ENCODE measurements at regions not wholly inside any gene's neighbourhood (a gene's known extent, or its start where the extent isn't known, plus 50 kb on each side); places are given as distances from the start of the nearest gene placed in this dataset.
"Not testable (repeated sequence)": the region's sequence is repeated elsewhere in the genome, so short reads cannot be mapped to it uniquely, and the experiment has no call there.

GRCh38 chr15:84094720-84095119 lies 140.9 kb upstream of the GOLGA6L4 start:
- not testable (repeated sequence) for H3K36me3 ChIP-seq (ENCODE audit: control insufficient read depth, insufficient read depth, low read length); H3K4me1 ChIP-seq (ENCODE audit: control insufficient read depth, insufficient read depth, low read length); H3K4me3 ChIP-seq (ENCODE audit: low read length); H3K27ac ChIP-seq (ENCODE audit: low read length); H3K27me3 ChIP-seq (ENCODE audit: control insufficient read depth, insufficient read depth, low read length); DNase-seq; H3K9me3 ChIP-seq (replicated peaks; ENCODE audit: control insufficient read depth, low read depth, low read length)
- no CpG with 5 or more reads among the region's 2 CpGs for WGBS (ENCODE audit: insufficient coverage)

GRCh38 chr15:84097053-84097452 lies 138.5 kb upstream of the GOLGA6L4 start:
- H3K4me1 ChIP-seq (ENCODE audit: control insufficient read depth, insufficient read depth, low read length); DNase-seq; H3K36me3 ChIP-seq (ENCODE audit: control insufficient read depth, insufficient read depth, low read length); H3K4me3 ChIP-seq (ENCODE audit: low read length); H3K27ac ChIP-seq (ENCODE audit: low read length); H3K9me3 ChIP-seq (replicated peaks; ENCODE audit: control insufficient read depth, low read depth, low read length); H3K27me3 ChIP-seq (ENCODE audit: control insufficient read depth, insufficient read depth, low read length): not testable (repeated sequence)
- WGBS (ENCODE audit: insufficient coverage) = 89% methylated on average over 1 of the region's 3 CpGs

- Histone ChIP-seq H3K9me3 (replicated peaks; ENCODE audit: control insufficient read depth, low read depth, low read length) (no peaks in the 10 kb centered on the region), H3K4me3 (ENCODE audit: low read length) (no peak overlapping the region), H3K36me3 (ENCODE audit: control insufficient read depth, insufficient read depth, low read length) (no peaks in the 10 kb centered on the region), H3K27me3 (ENCODE audit: control insufficient read depth, insufficient read depth, low read length) (no peaks in the 10 kb centered on the region), H3K27ac (ENCODE audit: low read length) (no peak overlapping the region), H3K4me1 (ENCODE audit: control insufficient read depth, insufficient read depth, low read length) (no peaks in the 10 kb centered on the region)
- no peak for DNase-seq
Measured at GRCh38 chr15:84098604-84099003, 137.0 kb upstream of the GOLGA6L4 start.

GRCh38 chr15:84099181-84099580 lies 136.4 kb upstream of the GOLGA6L4 start:
- Histone ChIP-seq H3K27me3 (ENCODE audit: control insufficient read depth, insufficient read depth, low read length) (no peaks in the 10 kb centered on the region), H3K4me3 (ENCODE audit: low read length) (no peak overlapping the region), H3K4me1 (ENCODE audit: control insufficient read depth, insufficient read depth, low read length) (no peaks in the 10 kb centered on the region), H3K36me3 (ENCODE audit: control insufficient read depth, insufficient read depth, low read length) (no peaks in the 10 kb centered on the region), H3K27ac (ENCODE audit: low read length) (no peak overlapping the region), H3K9me3 (replicated peaks; ENCODE audit: control insufficient read depth, low read depth, low read length) (no peaks in the 10 kb centered on the region)
- no CpG with 5 or more reads among the region's 1 CpG for WGBS (ENCODE audit: insufficient coverage)
- DNase-seq = peak; percentile 51

GRCh38 chr15:84103345-84103744 lies 132.2 kb upstream of the GOLGA6L4 start:
- no peak overlapping the region for H3K4me3 ChIP-seq (ENCODE audit: low read length)
- no peaks in the 10 kb centered on the region for H3K9me3 ChIP-seq (replicated peaks; ENCODE audit: control insufficient read depth, low read depth, low read length)
- no peaks in the 10 kb centered on the region for H3K4me1 ChIP-seq (ENCODE audit: control insufficient read depth, insufficient read depth, low read length)
- no peak overlapping the region for H3K27ac ChIP-seq (ENCODE audit: low read length)
- H3K27me3 ChIP-seq (ENCODE audit: control insufficient read depth, insufficient read depth, low read length) = no peaks in the 10 kb centered on the region
- DNase-seq = no peak
- H3K36me3 ChIP-seq (ENCODE audit: control insufficient read depth, insufficient read depth, low read length) = no peaks in the 10 kb centered on the region
- 84% methylated on average over 2 of the region's 4 CpGs for WGBS (ENCODE audit: insufficient coverage)

- H3K9me3 ChIP-seq (replicated peaks; ENCODE audit: control insufficient read depth, low read depth, low read length) = no peaks in the 10 kb centered on the region
- H3K27me3 ChIP-seq (ENCODE audit: control insufficient read depth, insufficient read depth, low read length) = no peaks in the 10 kb centered on the region
- DNase-seq = no peak
- no peak overlapping the region for H3K4me3 ChIP-seq (ENCODE audit: low read length)
- H3K27ac ChIP-seq (ENCODE audit: low read length) = no peak overlapping the region
- no peaks in the 10 kb centered on the region for H3K4me1 ChIP-seq (ENCODE audit: control insufficient read depth, insufficient read depth, low read length)
- no CpG with 5 or more reads among the region's 3 CpGs for WGBS (ENCODE audit: insufficient coverage)
- H3K36me3 ChIP-seq (ENCODE audit: control insufficient read depth, insufficient read depth, low read length) = no peaks in the 10 kb centered on the region
Measured at GRCh38 chr15:84104853-84105252, 130.7 kb upstream of the GOLGA6L4 start.

- no peak for DNase-seq
- H3K4me3 ChIP-seq (ENCODE audit: low read length) = no peak overlapping the region
- no peaks in the 10 kb centered on the region for H3K4me1 ChIP-seq (ENCODE audit: control insufficient read depth, insufficient read depth, low read length)
- H3K36me3 ChIP-seq (ENCODE audit: control insufficient read depth, insufficient read depth, low read length) = no peaks in the 10 kb centered on the region
- H3K27me3 ChIP-seq (ENCODE audit: control insufficient read depth, insufficient read depth, low read length) = no peaks in the 10 kb centered on the region
- H3K9me3 ChIP-seq (replicated peaks; ENCODE audit: control insufficient read depth, low read depth, low read length) = no peaks in the 10 kb centered on the region
- no peak overlapping the region for H3K27ac ChIP-seq (ENCODE audit: low read length)
- WGBS (ENCODE audit: insufficient coverage) = no CpG with 5 or more reads among the region's 2 CpGs
Measured at GRCh38 chr15:84108728-84109127, 126.8 kb upstream of the GOLGA6L4 start.

- no peak overlapping the region for H3K4me3 ChIP-seq (ENCODE audit: low read length)
- no peaks in the 10 kb centered on the region for H3K4me1 ChIP-seq (ENCODE audit: control insufficient read depth, insufficient read depth, low read length)
- no CpG with 5 or more reads among the region's 2 CpGs for WGBS (ENCODE audit: insufficient coverage)
- peak; percentile 25 for DNase-seq
- no peaks in the 10 kb centered on the region for H3K9me3 ChIP-seq (replicated peaks; ENCODE audit: control insufficient read depth, low read depth, low read length)
- no peaks in the 10 kb centered on the region for H3K27me3 ChIP-seq (ENCODE audit: control insufficient read depth, insufficient read depth, low read length)
- H3K27ac ChIP-seq (ENCODE audit: low read length) = no peak overlapping the region
- no peaks in the 10 kb centered on the region for H3K36me3 ChIP-seq (ENCODE audit: control insufficient read depth, insufficient read depth, low read length)
Measured at GRCh38 chr15:84111575-84111974, 124.0 kb upstream of the GOLGA6L4 start.

GRCh38 chr15:84112025-84112424 lies 123.5 kb upstream of the GOLGA6L4 start:
- DNase-seq = peak; percentile 16
- no peaks in the 10 kb centered on the region for H3K9me3 ChIP-seq (replicated peaks; ENCODE audit: control insufficient read depth, low read depth, low read length)
- no peaks in the 10 kb centered on the region for H3K36me3 ChIP-seq (ENCODE audit: control insufficient read depth, insufficient read depth, low read length)
- no peaks in the 10 kb centered on the region for H3K4me1 ChIP-seq (ENCODE audit: control insufficient read depth, insufficient read depth, low read length)
- H3K27ac ChIP-seq (ENCODE audit: low read length) = no peak overlapping the region
- H3K4me3 ChIP-seq (ENCODE audit: low read length) = no peak overlapping the region
- no peaks in the 10 kb centered on the region for H3K27me3 ChIP-seq (ENCODE audit: control insufficient read depth, insufficient read depth, low read length)

- no peak for DNase-seq
- H3K27me3 ChIP-seq (ENCODE audit: control insufficient read depth, insufficient read depth, low read length) = no peaks in the 10 kb centered on the region
- no peaks in the 10 kb centered on the region for H3K36me3 ChIP-seq (ENCODE audit: control insufficient read depth, insufficient read depth, low read length)
- H3K4me3 ChIP-seq (ENCODE audit: low read length) = no peak overlapping the region
- H3K9me3 ChIP-seq (replicated peaks; ENCODE audit: control insufficient read depth, low read depth, low read length) = no peaks in the 10 kb centered on the region
- no peaks in the 10 kb centered on the region for H3K4me1 ChIP-seq (ENCODE audit: control insufficient read depth, insufficient read depth, low read length)
- WGBS (ENCODE audit: insufficient coverage) = 92% methylated on average over 5 of the region's 5 CpGs
- no peak overlapping the region for H3K27ac ChIP-seq (ENCODE audit: low read length)
Measured at GRCh38 chr15:84113919-84114318, 121.7 kb upstream of the GOLGA6L4 start.

- not testable (repeated sequence) for DNase-seq; H3K36me3 ChIP-seq (ENCODE audit: control insufficient read depth, insufficient read depth, low read length); H3K4me1 ChIP-seq (ENCODE audit: control insufficient read depth, insufficient read depth, low read length); H3K9me3 ChIP-seq (replicated peaks; ENCODE audit: control insufficient read depth, low read depth, low read length); H3K27me3 ChIP-seq (ENCODE audit: control insufficient read depth, insufficient read depth, low read length); H3K27ac ChIP-seq (ENCODE audit: low read length); H3K4me3 ChIP-seq (ENCODE audit: low read length)
- no CpG with 5 or more reads among the region's 7 CpGs for WGBS (ENCODE audit: insufficient coverage)
Measured at GRCh38 chr15:84114680-84115079, 120.9 kb upstream of the GOLGA6L4 start.
